Astrocyte of the spinal cord (primary cell): ENCODE measurements at regions not wholly inside any gene's neighbourhood (a gene's known extent, or its start where the extent isn't known, plus 50 kb on each side); places are given as distances from the start of the nearest gene placed in this dataset.
"Not testable (repeated sequence)": the region's sequence is repeated elsewhere in the genome, so short reads cannot be mapped to it uniquely, and the experiment has no call there.

ENCODE experiments used
- DNase-seq: peaks from one replicate; pipeline ENCODE4 v3.0.0; 2011; ENCODE audit warnings: low read depth, low spot score
- H3K4me3 ChIP-seq: 2 replicates; pipeline ENCODE4 v1.5.1; 2011; ENCODE audit warnings: low read depth, mild to moderate bottlenecking, low read length, moderate library complexity
- in situ Hi-C: cut with HindIII; loops from 2 replicates; pipeline ENCODE4 v1.10.0; 2017; ENCODE audit warnings: low sequenced_read_pairs
- TF ChIP-seq, protein P1 (sequence below): IDR thresholded peaks from 2 replicates; pipeline ENCODE4 v1.5.1; 2012; ENCODE audit warnings: low read depth, mild to moderate bottlenecking, low read length, inconsistent platforms

DNA sequence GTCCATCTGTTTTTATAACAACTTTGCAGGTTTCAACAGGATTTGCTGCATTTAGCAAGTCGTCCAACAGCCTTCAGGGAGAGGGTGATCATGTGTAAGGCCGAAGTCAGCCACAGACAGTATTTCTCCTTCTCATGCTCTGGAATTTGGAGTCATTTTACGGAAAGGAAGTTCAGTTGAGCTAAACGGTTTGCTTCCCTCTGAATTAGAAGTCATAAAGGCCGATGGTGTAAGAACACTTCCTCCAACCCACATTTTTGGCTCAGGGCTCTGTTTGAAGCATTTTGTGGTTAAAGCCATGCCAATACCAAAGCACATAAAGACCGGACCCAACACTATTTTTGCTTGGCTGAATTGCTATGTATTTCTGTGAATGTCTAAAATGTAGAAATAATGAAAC, 129.5 kb downstream of the TMEM182 start:
- in situ Hi-C loops: no loop called here
- no peak overlapping the region for H3K4me3 ChIP-seq
- DNase-seq: peak; percentile 26
- TF ChIP-seq, protein P1, sequence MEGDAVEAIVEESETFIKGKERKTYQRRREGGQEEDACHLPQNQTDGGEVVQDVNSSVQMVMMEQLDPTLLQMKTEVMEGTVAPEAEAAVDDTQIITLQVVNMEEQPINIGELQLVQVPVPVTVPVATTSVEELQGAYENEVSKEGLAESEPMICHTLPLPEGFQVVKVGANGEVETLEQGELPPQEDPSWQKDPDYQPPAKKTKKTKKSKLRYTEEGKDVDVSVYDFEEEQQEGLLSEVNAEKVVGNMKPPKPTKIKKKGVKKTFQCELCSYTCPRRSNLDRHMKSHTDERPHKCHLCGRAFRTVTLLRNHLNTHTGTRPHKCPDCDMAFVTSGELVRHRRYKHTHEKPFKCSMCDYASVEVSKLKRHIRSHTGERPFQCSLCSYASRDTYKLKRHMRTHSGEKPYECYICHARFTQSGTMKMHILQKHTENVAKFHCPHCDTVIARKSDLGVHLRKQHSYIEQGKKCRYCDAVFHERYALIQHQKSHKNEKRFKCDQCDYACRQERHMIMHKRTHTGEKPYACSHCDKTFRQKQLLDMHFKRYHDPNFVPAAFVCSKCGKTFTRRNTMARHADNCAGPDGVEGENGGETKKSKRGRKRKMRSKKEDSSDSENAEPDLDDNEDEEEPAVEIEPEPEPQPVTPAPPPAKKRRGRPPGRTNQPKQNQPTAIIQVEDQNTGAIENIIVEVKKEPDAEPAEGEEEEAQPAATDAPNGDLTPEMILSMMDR: no peak

GRCh38 chr2:102892698-102893310, 131.0 kb downstream of the TMEM182 start:
- no peak overlapping the region for H3K4me3 ChIP-seq
- TF ChIP-seq, protein P1: no peak
- in situ Hi-C loops: no loop called here
- DNase-seq: no peak

DNA sequence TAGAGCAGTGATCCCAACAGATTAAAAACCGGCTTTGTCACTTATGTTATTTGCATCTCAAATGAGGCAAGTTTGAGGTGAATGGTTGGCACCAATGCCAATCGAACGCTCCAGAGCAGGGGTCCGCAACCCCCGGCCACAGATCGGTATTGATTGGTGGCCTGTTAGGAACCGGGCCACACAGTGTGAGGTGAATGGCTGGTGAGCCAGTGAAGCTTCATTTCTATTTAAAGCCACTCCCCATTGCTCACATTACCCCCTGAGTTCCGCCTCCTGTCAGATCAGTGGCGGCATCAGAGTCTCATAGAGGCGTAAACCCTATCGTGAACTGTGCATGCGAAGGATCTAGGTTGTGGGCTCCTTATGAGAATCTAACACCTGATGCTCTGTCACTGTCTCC, 132.0 kb downstream of the TMEM182 start:
- DNase-seq: no peak
- TF ChIP-seq, protein P1: no peak
- H3K4me3 ChIP-seq: no peak overlapping the region
- in situ Hi-C loops: no loop called here

GRCh38 chr2:102895376-102895775, 133.5 kb downstream of the TMEM182 start:
- no peak for DNase-seq
- in situ Hi-C loops: no loop called here
- H3K4me3 ChIP-seq: no peak overlapping the region
- TF ChIP-seq, protein P1: no peak

DNA sequence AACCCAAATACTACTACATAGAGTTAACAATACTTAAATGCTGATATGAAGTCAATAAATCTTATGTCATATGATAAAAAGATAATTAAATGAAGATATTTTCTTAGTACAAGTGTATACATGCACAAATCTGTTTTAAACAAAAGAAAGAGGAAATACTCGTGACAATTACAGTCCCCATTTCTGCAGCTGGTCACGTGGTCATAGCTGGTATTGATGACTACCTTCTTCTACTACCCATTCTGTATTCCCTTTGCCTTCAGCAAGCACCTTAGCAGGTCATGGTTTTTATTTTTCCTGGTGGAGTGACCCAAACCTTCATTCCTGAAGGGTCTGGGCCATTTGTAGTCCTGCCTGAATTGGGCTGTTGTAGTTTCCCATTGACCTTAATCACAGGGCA, 147.4 kb downstream of the TMEM182 start:
- H3K4me3 ChIP-seq, in situ Hi-C loops, DNase-seq: not testable (repeated sequence)

- H3K4me3 ChIP-seq: no peak overlapping the region
- no peak for DNase-seq
- TF ChIP-seq, protein P1: no peak
- in situ Hi-C loops: no loop called here
Observed at GRCh38 chr2:102910724-102911123, 148.9 kb downstream of the TMEM182 start.

GRCh38 chr2:102915128-102915527, 153.3 kb downstream of the TMEM182 start:
- H3K4me3 ChIP-seq: no peak overlapping the region
- TF ChIP-seq, protein P1: no peak
- DNase-seq: peak; percentile 30
- in situ Hi-C loops: no loop called here
